ENCODE measurements at regions not wholly inside any gene's neighbourhood (a gene's known extent, or its start where the extent isn't known, plus 50 kb on each side); places are given as distances from the start of the nearest gene placed in this dataset.

DNA sequence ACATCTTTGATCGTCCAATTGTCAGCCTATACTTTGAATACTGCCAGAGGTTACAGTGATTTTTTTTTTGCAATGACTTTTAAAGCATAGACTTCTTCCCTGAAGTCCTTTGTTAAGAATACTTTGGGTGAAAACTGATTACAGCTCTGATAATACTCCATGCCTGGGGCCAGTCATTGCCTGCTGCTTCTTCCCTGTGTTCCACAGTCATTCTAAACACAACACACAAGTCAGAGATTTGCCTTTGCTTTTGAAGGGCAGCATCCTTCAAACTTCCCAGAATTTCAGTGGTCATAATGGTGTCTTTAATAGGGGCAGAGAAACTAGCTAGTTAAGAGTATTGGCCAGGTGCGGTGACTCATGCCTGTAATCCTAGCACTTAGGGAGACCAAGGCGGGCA is 153.7 kb upstream of the PLAAT1 start:
- Histone ChIP-seq H3K27ac (no peak overlapping the region), H3K9me3 (peaks cover 0 to 17% (median 0%) of the 10 kb centered on the region in 11 donors), H3K4me3 (no peak overlapping the region), H3K36me3 (no peaks in the 10 kb centered on the region), H3K4me1 (no peaks in the 10 kb centered on the region), H3K27me3 (peaks cover 0 to 10% (median 0%) of the 10 kb centered on the region in 7 donors)
- 90 to 95% methylated on average over 3 of the region's 3 CpGs for WGBS, 2 donors
- DNase-seq (no peak), ATAC-seq (no peak)
- intact Hi-C loops (cut with DNase I) = no loop called here
- TF ChIP-seq, protein P1, sequence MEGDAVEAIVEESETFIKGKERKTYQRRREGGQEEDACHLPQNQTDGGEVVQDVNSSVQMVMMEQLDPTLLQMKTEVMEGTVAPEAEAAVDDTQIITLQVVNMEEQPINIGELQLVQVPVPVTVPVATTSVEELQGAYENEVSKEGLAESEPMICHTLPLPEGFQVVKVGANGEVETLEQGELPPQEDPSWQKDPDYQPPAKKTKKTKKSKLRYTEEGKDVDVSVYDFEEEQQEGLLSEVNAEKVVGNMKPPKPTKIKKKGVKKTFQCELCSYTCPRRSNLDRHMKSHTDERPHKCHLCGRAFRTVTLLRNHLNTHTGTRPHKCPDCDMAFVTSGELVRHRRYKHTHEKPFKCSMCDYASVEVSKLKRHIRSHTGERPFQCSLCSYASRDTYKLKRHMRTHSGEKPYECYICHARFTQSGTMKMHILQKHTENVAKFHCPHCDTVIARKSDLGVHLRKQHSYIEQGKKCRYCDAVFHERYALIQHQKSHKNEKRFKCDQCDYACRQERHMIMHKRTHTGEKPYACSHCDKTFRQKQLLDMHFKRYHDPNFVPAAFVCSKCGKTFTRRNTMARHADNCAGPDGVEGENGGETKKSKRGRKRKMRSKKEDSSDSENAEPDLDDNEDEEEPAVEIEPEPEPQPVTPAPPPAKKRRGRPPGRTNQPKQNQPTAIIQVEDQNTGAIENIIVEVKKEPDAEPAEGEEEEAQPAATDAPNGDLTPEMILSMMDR (IDR thresholded peaks at IDR 0.05) = no peak

DNA sequence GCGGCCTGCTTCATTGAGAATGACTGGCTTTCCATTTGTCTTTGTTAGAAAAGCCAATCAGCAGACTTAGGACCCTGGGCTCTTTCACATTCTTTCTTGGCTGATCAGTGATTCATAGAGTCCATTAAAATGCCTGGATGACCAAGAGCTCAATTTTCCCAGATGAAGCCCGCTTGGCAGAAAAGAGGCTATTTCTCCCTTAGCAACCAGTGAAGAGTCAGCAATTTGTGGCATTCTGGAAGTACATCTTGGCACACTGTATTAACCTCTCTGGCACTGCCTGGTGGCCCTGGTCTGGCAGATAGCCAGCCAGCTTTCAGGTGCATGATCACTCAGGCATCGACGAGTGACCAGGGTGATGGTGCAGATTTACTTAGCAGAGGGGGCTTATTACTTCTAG is 145.7 kb upstream of the PLAAT1 start:
- Histone ChIP-seq H3K4me1 (no peaks in the 10 kb centered on the region), H3K4me3 (no peak overlapping the region), H3K9me3 (peaks cover 0 to 2% (median 0%) of the 10 kb centered on the region in 11 donors), H3K36me3 (no peaks in the 10 kb centered on the region), H3K27ac (no peak overlapping the region), H3K27me3 (no peaks in the 10 kb centered on the region)
- DNase-seq (no peak), ATAC-seq (no peak)
- 82 to 89% methylated on average over 4 of the region's 4 CpGs for WGBS, 2 donors
- intact Hi-C loops (cut with DNase I) = no loop called here
- TF ChIP-seq, protein P1 (IDR thresholded peaks at IDR 0.05) = no peak

DNA sequence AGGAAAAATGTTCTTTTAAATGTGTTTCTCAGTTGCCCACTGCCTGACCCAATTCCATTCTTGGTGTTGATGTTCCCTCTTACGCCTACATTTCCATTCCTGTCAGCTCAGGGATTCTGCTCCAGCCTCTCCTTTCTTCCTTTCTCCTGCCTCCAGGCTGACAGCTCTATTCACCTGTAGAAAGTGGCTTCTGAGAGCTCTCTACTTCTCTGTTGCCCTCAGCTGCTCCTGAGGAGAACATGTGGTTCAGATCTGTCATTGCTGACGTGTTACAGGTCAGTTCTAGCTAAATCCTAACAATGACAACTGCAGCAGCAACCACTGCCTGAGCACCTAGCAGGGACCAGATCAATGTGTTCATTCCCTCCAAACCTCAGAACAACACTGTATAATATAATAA is 144.9 kb upstream of the PLAAT1 start:
- 51 to 53% methylated on average over 2 of the region's 2 CpGs for WGBS, 2 donors
- Histone ChIP-seq H3K9me3 (peaks cover 0 to 9% (median 0%) of the 10 kb centered on the region in 11 donors), H3K36me3 (no peaks in the 10 kb centered on the region), H3K4me3 (no peak overlapping the region), H3K27me3 (no peaks in the 10 kb centered on the region), H3K27ac (no peak overlapping the region), H3K4me1 (no peaks in the 10 kb centered on the region)
- DNase-seq (no peak), ATAC-seq (no peak)
- TF ChIP-seq, protein P1 (IDR thresholded peaks at IDR 0.05) = no peak
- intact Hi-C loops (cut with DNase I) = no loop called here

DNA sequence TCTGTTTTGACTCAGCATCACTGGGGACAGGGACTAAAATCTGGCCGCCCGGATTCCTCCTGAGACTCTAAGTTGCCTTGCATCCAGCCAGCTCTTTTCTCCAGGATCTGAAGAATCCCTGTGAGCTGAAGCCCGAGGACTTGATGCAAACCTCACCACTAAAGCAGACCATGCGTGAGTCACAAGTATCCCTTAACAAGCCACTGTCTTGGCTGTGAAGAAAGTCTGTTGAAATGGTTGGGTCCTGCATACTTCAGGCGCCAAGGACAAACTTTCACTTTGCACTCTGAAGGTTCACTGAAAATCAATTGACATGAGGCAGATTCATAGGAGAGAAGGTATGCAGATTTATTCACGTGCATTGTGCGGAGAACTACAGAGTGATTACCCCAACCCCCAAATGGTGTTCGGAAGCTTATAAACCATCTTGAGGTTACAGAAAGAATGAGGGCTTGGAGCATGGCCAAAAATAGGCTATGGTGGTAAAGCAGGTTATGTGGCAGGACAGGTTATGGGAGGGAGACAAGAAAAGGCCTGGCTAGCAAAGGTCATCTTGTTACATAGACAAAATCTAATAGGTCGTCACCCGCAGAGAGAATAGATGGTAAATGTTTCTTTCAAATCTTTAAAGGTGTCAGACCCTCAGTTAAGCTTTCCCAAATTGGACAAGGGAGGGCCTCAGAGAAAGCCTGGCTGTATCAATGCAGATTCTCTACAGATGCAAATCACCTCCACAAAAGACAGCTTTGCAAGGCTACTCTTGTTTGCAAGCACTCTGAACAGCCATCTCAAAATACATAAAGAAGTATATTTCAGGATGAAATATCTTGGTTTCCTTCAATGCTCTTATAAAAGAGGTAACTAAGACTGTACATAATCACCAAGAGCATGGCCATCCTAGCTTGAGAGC is 126.3 kb upstream of the PLAAT1 start:
- intact Hi-C loops (cut with DNase I) = no loop called here
- DNase-seq (no peak), ATAC-seq (no peak)
- 88 to 92% methylated on average over 10 of the region's 10 CpGs for WGBS, 2 donors
- no peaks in the 10 kb centered on the region for H3K36me3 ChIP-seq
- H3K27ac ChIP-seq = no peak overlapping the region
- TF ChIP-seq, protein P1 (IDR thresholded peaks at IDR 0.05) = no peak
- H3K27me3 ChIP-seq = no peaks in the 10 kb centered on the region
- no peaks in the 10 kb centered on the region for H3K4me1 ChIP-seq
- no peak overlapping the region for H3K4me3 ChIP-seq
- peaks cover 0 to 3% (median 0%) of the 10 kb centered on the region in 11 donors for H3K9me3 ChIP-seq
